Fibroblast of villous mesenchyme (primary cell): ENCODE measurements at regions not wholly inside any gene's neighbourhood (a gene's known extent, or its start where the extent isn't known, plus 50 kb on each side); places are given as distances from the start of the nearest gene placed in this dataset.

Experiments
- DNase-seq: peaks from one replicate; pipeline ENCODE4 v3.0.0-alpha.2; 2010; ENCODE audit warnings: low read depth
- H3K4me3 ChIP-seq: 2 replicates; pipeline ENCODE4 v1.5.1; 2011; ENCODE audit warnings: low read depth, mild to moderate bottlenecking, low read length
- CTCF ChIP-seq: IDR thresholded peaks from 2 replicates; pipeline ENCODE4 v1.5.1; 2012; ENCODE audit warnings: low read depth, mild to moderate bottlenecking, low read length; ENCODE audit not compliant: insufficient read depth

GRCh38 chr5:175321927-175322532, 122.0 kb downstream of the DRD1 start:
- no peak for TF ChIP-seq CTCF
- DNase-seq = peak; percentile 44
- H3K4me3 ChIP-seq = no peak overlapping the region

GRCh38 chr5:175319199-175319598, 124.8 kb downstream of the DRD1 start:
- no peak for TF ChIP-seq CTCF
- DNase-seq = no peak
- H3K4me3 ChIP-seq = no peak overlapping the region

GRCh38 chr5:175317872-175318271, 126.1 kb downstream of the DRD1 start:
- no peak overlapping the region for H3K4me3 ChIP-seq
- no peak for TF ChIP-seq CTCF
- no peak for DNase-seq

GRCh38 chr5:175309218-175309810, 134.7 kb downstream of the DRD1 start:
- no peak overlapping the region for H3K4me3 ChIP-seq
- DNase-seq = no peak
- no peak for TF ChIP-seq CTCF

- no peak overlapping the region for H3K4me3 ChIP-seq
- TF ChIP-seq CTCF = no peak
- no peak for DNase-seq
These were observed 135.3 kb downstream of the DRD1 start for GRCh38 chr5:175308701-175309100.

GRCh38 chr5:175306381-175306780, 137.6 kb downstream of the DRD1 start:
- H3K4me3 ChIP-seq = no peak overlapping the region
- no peak for DNase-seq
- TF ChIP-seq CTCF = no peak

GRCh38 chr5:175305251-175305650, 138.7 kb downstream of the DRD1 start:
- no peak overlapping the region for H3K4me3 ChIP-seq
- no peak for DNase-seq
- no peak for TF ChIP-seq CTCF
